ENCODE measurements at regions not wholly inside any gene's neighbourhood (a gene's known extent, or its start where the extent isn't known, plus 50 kb on each side); places are given as distances from the start of the nearest gene placed in this dataset.

GRCh38 chr18:1014951-1015624, 110.4 kb downstream of the ADCYAP1 start:
- H3K27me3 ChIP-seq (ENCODE audit: low read depth, low read length): peaks cover 14% of the 10 kb centered on the region
- no peaks in the 10 kb centered on the region for H4K20me1 ChIP-seq (ENCODE audit: insufficient read depth, low read length)
- no peak overlapping the region for H3K4me3 ChIP-seq (ENCODE audit: low read length)
- TF ChIP-seq EZH2phosphoT487 (IDR thresholded peaks at IDR 0.05; ENCODE audit: low read depth) (no peak), CTCF (IDR thresholded peaks at IDR 0.05; ENCODE audit: low read depth, low read length) (no peak)
- H3K36me3 ChIP-seq (replicated peaks; ENCODE audit: low read depth, low read length): no peaks in the 10 kb centered on the region
- no peak overlapping the region for H2AFZ ChIP-seq (ENCODE audit: low read depth, low read length)
- no peaks in the 10 kb centered on the region for H3K79me2 ChIP-seq (ENCODE audit: low read length)
- no peaks in the 10 kb centered on the region for H3K9me3 ChIP-seq (ENCODE audit: insufficient read depth, low read length)
- H3K27ac ChIP-seq (ENCODE audit: low read length): no peak overlapping the region
- no peaks in the 10 kb centered on the region for H3K4me1 ChIP-seq (ENCODE audit: low read length)
- no peak overlapping the region for H3K4me2 ChIP-seq (ENCODE audit: low read length)
- no peak overlapping the region for H3K9ac ChIP-seq (ENCODE audit: low read length)

- H3K27ac ChIP-seq (ENCODE audit: low read length): no peak overlapping the region
- TF ChIP-seq CTCF (IDR thresholded peaks at IDR 0.05; ENCODE audit: low read depth, low read length) (no peak), EZH2phosphoT487 (IDR thresholded peaks at IDR 0.05; ENCODE audit: low read depth) (no peak)
- H2AFZ ChIP-seq (ENCODE audit: low read depth, low read length): no peak overlapping the region
- H3K36me3 ChIP-seq (replicated peaks; ENCODE audit: low read depth, low read length): no peaks in the 10 kb centered on the region
- no peaks in the 10 kb centered on the region for H4K20me1 ChIP-seq (ENCODE audit: insufficient read depth, low read length)
- no peak overlapping the region for H3K9ac ChIP-seq (ENCODE audit: low read length)
- no peaks in the 10 kb centered on the region for H3K9me3 ChIP-seq (ENCODE audit: insufficient read depth, low read length)
- peaks cover 14% of the 10 kb centered on the region for H3K27me3 ChIP-seq (ENCODE audit: low read depth, low read length)
- no peak overlapping the region for H3K4me2 ChIP-seq (ENCODE audit: low read length)
- no peaks in the 10 kb centered on the region for H3K4me1 ChIP-seq (ENCODE audit: low read length)
- H3K79me2 ChIP-seq (ENCODE audit: low read length): no peaks in the 10 kb centered on the region
- no peak overlapping the region for H3K4me3 ChIP-seq (ENCODE audit: low read length)
These were observed 111.1 kb downstream of the ADCYAP1 start for GRCh38 chr18:1015777-1016176.

- no peak overlapping the region for H3K27ac ChIP-seq (ENCODE audit: low read length)
These were observed 112.8 kb downstream of the ADCYAP1 start for GRCh38 chr18:1017227-1018058.

More at GRCh38 chr18:1017227-1018058, 112.8 kb downstream of the ADCYAP1 start:
- Histone ChIP-seq H3K4me3 (ENCODE audit: low read length) (no peak overlapping the region), H2AFZ (ENCODE audit: low read depth, low read length) (no peak overlapping the region), H3K27me3 (ENCODE audit: low read depth, low read length) (peaks cover 14% of the 10 kb centered on the region), H3K36me3 (replicated peaks; ENCODE audit: low read depth, low read length) (no peaks in the 10 kb centered on the region), H4K20me1 (ENCODE audit: insufficient read depth, low read length) (no peaks in the 10 kb centered on the region), H3K9ac (ENCODE audit: low read length) (no peak overlapping the region), H3K79me2 (ENCODE audit: low read length) (no peaks in the 10 kb centered on the region), H3K9me3 (ENCODE audit: insufficient read depth, low read length) (no peaks in the 10 kb centered on the region), H3K4me1 (ENCODE audit: low read length) (no peaks in the 10 kb centered on the region), H3K4me2 (ENCODE audit: low read length) (no peak overlapping the region)
- TF ChIP-seq CTCF (IDR thresholded peaks at IDR 0.05; ENCODE audit: low read depth, low read length): no peak
- no peak for TF ChIP-seq EZH2phosphoT487 (IDR thresholded peaks at IDR 0.05; ENCODE audit: low read depth)

Data from OCI-LY3 (cell line).